GM18870 (cell line): ENCODE measurements at regions not wholly inside any gene's neighbourhood (a gene's known extent, or its start where the extent isn't known, plus 50 kb on each side); places are given as distances from the start of the nearest gene placed in this dataset.
A peak's percentile ranks its signal among the peaks of the same experiment; 100 is the strongest.

Source experiments
- ATAC-seq: cut with Tn5 transposase; IDR thresholded peaks from one replicate; pipeline ENCODE4 v1.9.1; 2021; ENCODE audit warnings: moderate library complexity; ENCODE audit not compliant: unreplicated experiment

DNA sequence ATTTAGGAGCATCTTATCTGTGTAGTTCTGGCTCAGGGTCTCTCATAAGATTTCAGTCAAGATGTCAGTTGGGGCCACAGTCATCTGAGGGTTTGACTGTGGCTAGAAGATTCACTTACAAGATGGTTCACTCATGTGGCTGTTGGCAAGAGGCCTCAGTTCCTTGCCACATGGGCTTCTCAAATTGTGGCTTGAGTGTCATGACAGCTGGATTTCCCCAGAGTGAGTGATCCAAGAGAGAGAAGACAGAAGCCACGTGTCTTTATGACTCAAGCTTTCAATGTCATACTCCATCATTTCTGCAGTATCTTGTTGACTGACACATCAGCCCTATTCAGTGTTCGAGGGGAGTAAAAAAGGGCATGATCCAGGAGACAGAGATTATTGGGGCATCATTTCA lies 131.3 kb upstream of the AP1S2 start:
- no peak for ATAC-seq

- no peak for ATAC-seq
Observed at GRCh38 chrX:15983034-15983433, 128.4 kb upstream of the AP1S2 start.

- no peak for ATAC-seq
Observed at GRCh38 chrX:15977644-15978043, 123.0 kb upstream of the AP1S2 start.

- ATAC-seq = no peak
Observed at GRCh38 chrX:15976396-15976795, 121.8 kb upstream of the AP1S2 start.

GRCh38 chrX:15973946-15974345 lies 119.3 kb upstream of the AP1S2 start:
- no peak for ATAC-seq

- no peak for ATAC-seq
Observed at GRCh38 chrX:15973299-15973698, 118.7 kb upstream of the AP1S2 start.

DNA sequence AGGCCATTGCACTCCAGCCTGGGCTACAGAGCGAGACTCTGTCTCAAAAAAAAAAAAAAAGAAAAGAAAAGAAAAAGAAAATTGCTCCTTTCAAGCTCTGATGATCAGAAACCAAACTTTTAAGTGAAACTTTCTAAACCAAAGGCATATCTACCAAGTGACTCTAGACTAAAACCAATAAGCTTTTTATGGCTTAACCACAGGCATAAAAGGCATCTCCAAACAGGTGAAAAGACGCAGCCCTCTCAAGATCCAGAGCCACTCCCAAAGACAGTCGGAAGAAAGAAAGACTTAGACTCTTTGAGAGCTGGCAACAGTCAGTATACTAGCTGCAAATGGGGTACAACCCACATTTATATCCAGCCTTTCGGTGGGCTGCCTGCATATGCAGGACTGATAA lies 117.1 kb upstream of the AP1S2 start:
- ATAC-seq = peak; percentile 53

- ATAC-seq = no peak
Observed at GRCh38 chrX:15963858-15964257, 109.2 kb upstream of the AP1S2 start.

- ATAC-seq = no peak
Observed at GRCh38 chrX:15960237-15960636, 105.6 kb upstream of the AP1S2 start.

DNA sequence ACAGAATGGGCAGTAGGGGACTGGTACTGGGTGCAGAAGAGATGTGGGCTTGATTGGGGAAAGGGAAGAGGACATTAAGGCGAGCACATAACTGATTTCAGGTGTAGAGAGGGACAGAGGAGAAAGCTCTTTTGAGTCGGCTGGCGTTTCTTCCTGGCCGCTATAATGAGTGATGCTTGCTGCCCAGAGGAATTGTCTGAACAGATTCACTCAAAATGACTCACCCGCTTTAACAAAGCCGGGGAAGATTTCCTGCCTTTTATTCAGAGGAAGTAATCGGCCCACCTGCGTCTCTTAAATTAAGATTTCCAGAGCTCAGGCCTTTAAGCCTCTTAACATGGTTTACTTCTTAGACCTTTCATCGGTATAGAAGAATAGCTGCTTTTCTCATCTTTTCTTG lies 102.1 kb upstream of the AP1S2 start:
- ATAC-seq = no peak

GRCh38 chrX:15953801-15954200 lies 99.2 kb upstream of the AP1S2 start:
- no peak for ATAC-seq

DNA sequence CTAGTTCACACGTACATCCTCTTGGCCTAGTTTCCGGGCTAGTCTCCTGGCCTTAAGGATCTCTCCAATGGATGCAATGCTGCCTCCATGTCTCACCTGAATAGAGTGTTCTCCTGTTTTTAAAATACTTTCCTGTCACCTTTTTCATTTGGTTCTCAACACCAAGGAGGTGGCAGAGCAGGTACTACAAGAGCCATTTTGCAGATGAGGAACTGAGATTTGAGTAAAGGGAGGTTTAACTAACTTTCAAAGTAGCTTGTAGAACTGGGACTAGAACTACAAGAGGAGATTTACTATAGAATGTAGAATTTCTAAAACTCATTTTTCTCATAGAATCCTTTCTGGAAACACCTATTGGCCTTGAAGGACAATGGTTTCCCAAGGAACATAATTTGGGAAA lies 97.6 kb upstream of the AP1S2 start:
- ATAC-seq = no peak

DNA sequence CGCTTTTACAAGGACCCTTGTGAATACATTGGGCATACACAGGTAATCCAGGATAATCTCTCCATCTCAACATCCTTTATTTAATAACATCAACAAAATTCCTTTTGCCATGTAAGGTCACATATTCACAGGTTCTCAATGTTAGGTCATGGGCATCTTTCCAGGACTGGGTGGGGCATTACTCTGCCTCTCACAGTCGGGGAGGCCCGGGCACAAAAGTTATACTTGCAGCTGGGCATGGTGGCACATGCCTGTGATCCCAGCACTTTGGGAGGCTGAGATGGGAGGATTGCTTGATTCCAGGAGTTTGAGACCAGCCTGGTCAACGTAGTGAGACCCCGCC lies 93.7 kb upstream of the AP1S2 start:
- ATAC-seq = no peak

DNA sequence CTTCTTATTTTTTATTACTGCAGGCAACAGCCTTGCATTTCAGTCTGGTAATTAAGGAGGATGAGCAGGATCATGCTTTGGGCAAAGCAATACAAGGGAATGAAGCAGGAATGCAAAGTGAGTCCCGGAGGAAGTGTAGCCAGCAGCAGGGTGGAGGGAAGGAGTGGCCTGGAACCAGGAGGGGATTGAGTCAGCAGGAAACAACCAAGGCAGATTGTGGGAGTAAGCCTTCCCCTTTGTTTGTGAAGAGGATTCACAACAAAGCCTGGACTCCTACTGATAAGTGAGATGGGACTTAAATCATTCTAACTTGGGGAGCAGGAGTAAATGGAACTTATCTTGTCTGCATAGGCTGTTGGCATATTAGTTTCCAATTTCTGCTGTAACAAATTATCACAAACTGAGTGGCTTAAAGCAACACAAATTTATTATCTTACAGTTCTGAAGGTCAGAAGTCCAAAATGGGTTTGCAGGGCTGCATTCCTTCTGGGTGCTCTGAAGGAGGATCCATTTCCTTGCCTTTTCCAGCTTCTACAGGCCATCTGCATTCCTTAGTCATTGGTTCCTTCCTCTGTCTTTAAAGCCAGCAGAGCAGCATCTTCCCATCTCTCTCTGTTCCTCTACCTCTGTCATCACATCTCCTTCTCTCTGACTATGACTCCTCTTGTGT lies 93.2 kb upstream of the AP1S2 start:
- no peak for ATAC-seq

- ATAC-seq = no peak
Observed at GRCh38 chrX:15946783-15947580, 92.4 kb upstream of the AP1S2 start.

DNA sequence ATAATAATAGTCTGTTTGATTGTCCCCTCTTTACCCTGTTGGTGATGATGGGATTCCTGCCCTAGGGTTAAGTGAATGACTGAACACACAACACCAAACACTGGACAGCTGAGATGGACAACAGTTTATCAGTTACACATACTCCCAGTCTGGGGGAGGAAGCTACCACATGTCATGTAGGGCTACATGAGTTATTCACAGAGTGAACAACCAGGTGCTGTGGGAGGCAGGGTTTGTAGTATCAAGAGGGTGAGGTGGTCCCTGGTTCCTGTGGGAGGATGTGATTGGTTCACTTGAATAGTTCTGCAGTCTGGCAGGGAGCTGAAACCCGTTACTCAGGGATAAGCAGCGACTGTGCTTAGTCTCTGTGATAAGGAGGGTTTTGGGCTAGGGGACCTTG lies 88.8 kb upstream of the AP1S2 start:
- no peak for ATAC-seq

GRCh38 chrX:15942307-15942706 lies 87.7 kb upstream of the AP1S2 start:
- ATAC-seq = no peak

- no peak for ATAC-seq
Observed at GRCh38 chrX:15939737-15940136, 85.1 kb upstream of the AP1S2 start.

GRCh38 chrX:15938072-15938471 lies 83.5 kb upstream of the AP1S2 start:
- ATAC-seq = no peak

DNA sequence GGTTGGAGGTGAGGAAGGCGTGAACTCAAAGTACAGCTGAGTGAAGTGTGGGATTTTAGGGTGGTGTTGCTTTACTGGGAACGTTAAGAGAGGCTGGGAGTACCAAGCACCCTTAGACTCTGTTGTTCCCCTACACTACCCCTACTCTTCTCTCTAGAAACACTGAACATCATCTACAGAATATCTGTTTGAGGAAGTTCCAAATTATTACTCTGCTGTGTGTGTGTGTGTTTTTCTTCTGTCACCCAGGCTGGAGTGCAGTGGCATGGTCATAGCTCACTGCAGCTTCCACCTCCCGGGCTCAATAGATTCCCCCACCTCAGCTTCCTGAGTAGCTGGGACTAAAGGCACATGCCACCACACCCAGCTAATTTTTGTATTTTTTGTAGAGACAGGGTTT lies 76.7 kb upstream of the AP1S2 start:
- ATAC-seq = no peak

DNA sequence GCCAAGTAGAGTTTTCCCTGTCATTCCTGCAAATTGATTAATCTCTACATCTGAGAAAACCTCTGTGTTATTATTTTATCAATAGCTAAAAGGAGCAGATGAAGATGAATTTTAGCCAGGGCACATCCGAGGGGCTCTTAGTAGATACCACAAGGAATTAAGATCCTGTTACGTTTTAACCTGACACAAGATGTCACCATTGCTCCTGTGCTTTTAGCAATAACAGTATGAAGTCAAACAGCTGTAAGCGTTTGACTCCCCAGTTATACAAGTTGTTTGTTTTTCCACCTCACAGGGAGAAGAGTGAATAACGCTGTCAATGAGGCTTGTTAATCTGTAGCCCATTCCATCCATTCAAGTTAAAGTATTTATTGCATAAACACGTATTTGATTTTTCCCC lies 76.0 kb upstream of the AP1S2 start:
- ATAC-seq = peak; percentile 48

GRCh38 chrX:15929194-15929593 lies 74.6 kb upstream of the AP1S2 start:
- no peak for ATAC-seq

GRCh38 chrX:15926622-15927021 lies 72.0 kb upstream of the AP1S2 start:
- no peak for ATAC-seq
